Common myeloid progenitor, CD34-positive (primary cell): ENCODE measurements at regions not wholly inside any gene's neighbourhood (a gene's known extent, or its start where the extent isn't known, plus 50 kb on each side); places are given as distances from the start of the nearest gene placed in this dataset.
"Not testable (repeated sequence)": the region's sequence is repeated elsewhere in the genome, so short reads cannot be mapped to it uniquely, and the experiment has no call there.

Experiments used
- CTCF ChIA-PET: fragments of 350-600 bp; sonication (Branson Sonifier 250); formaldehyde crosslinking; loops from one replicate; lab custom pipeline; 2021; ENCODE audit warnings: antibody characterized with exemption; lab: Charles Lee
- POLR2A ChIA-PET: fragments of 350-600 bp; sonication (Branson Sonifier 250); formaldehyde crosslinking; loops from one replicate; lab custom pipeline; 2021; ENCODE audit warnings: antibody characterized with exemption; lab: Charles Lee
- DNase-seq, 3 donors: peaks; one replicate each; pipeline versions ENCODE4 v3.0.0 to v3.0.0-alpha.2; 2013
- H3K27ac ChIP-seq, 2 experiments: 1 replicate in 1 of 2; 2 replicates in 1 of 2; pipeline ENCODE4 v1.7.0; 2013; ENCODE audit warnings: inconsistent platforms in 2 of 2, low read length in 2 of 2, mild to moderate bottlenecking in 2 of 2, low read depth in 1 of 2, moderate library complexity in 1 of 2; ENCODE audit not compliant: severe bottlenecking in 2 of 2, insufficient read depth in 1 of 2, poor library complexity in 1 of 2
- H3K27me3 ChIP-seq, 5 experiments: replicated peaks in 2 of 5; 1 replicate in 3 of 5; 2 replicates in 2 of 5; pipeline versions ENCODE4 v1.6.1 to v1.7.0; 2013; ENCODE audit warnings: low read length in 4 of 5, mild to moderate bottlenecking in 2 of 5, moderate library complexity in 2 of 5, inconsistent platforms in 1 of 5; ENCODE audit not compliant: insufficient read depth in 5 of 5, control insufficient read depth in 4 of 5
- H3K36me3 ChIP-seq, 4 experiments: 1 replicate in 2 of 4; 2 replicates in 2 of 4; pipeline versions ENCODE4 v1.6.1 to v1.7.0; 2013; ENCODE audit warnings: low read length in 3 of 4, control low read depth in 1 of 4, mild to moderate bottlenecking in 1 of 4; ENCODE audit not compliant: control insufficient read depth in 4 of 4, insufficient read depth in 4 of 4
- H3K4me1 ChIP-seq, 4 experiments: 1 replicate in 3 of 4; 2 replicates in 1 of 4; pipeline versions ENCODE4 v1.6.1 to v1.7.1; 2013; ENCODE audit warnings: low read length in 3 of 4, mild to moderate bottlenecking in 3 of 4, control low read depth in 1 of 4, inconsistent platforms in 1 of 4, moderate library complexity in 1 of 4; ENCODE audit not compliant: control insufficient read depth in 4 of 4, insufficient read depth in 4 of 4; ENCODE audit errors: control extremely low read depth in 1 of 4
- H3K4me3 ChIP-seq, 7 experiments: 1 replicate in 4 of 7; 2 replicates in 3 of 7; pipeline versions ENCODE4 v1.5.1 to v1.7.0; 2013; ENCODE audit warnings: mild to moderate bottlenecking in 7 of 7, low read length in 6 of 7, moderate library complexity in 6 of 7, inconsistent platforms in 2 of 7, low read depth in 2 of 7, control low read depth in 1 of 7; ENCODE audit not compliant: insufficient read depth in 4 of 7, control insufficient read depth in 1 of 7; ENCODE audit errors: extremely low read depth in 1 of 7
- H3K9me3 ChIP-seq, 5 experiments: 1 replicate in 4 of 5; 2 replicates in 1 of 5; pipeline versions ENCODE4 v1.6.1 to v1.7.1; 2013; ENCODE audit warnings: low read length in 4 of 5, mild to moderate bottlenecking in 2 of 5, inconsistent platforms in 1 of 5, low read depth in 1 of 5, moderate library complexity in 1 of 5; ENCODE audit not compliant: control insufficient read depth in 4 of 5, insufficient read depth in 2 of 5; ENCODE audit errors: control extremely low read depth in 1 of 5
- WGBS: methylation state at CpG from one replicate; pipeline ENCODE4 v1.1.5; 2013; ENCODE audit not compliant: insufficient coverage; 5-methylcytosine and 5-hydroxymethylcytosine counted together

GRCh38 chr20:20793591-20793990 is 81.1 kb upstream of the RALGAPA2 start:
- Histone ChIP-seq H3K27ac (no peak overlapping the region), H3K4me1 (no peaks in the 10 kb centered on the region), H3K9me3 (no peaks in the 10 kb centered on the region), H3K4me3 (no peak overlapping the region), H3K36me3 (no peaks in the 10 kb centered on the region), H3K27me3 (peaks cover 0 to 1% (median 0%) of the 10 kb centered on the region in 5 experiments)
- ChIA-PET CTCF (no interaction called here), POLR2A (interaction anchor here (1.6 kb wide), 1 partner anchor 13 kb away, joined by 3 read pairs; no protein-coding TSS in a partner anchor)
- DNase-seq, result no peak
- WGBS, result 72% methylated on average over 2 of the region's 2 CpGs

GRCh38 chr20:20791664-20792568 is 79.5 kb upstream of the RALGAPA2 start:
- 90% methylated on average over 8 of the region's 14 CpGs for WGBS
- no peaks in the 10 kb centered on the region for H3K36me3 ChIP-seq
- no peaks in the 10 kb centered on the region for H3K4me1 ChIP-seq
- DNase-seq, result no peak
- peaks cover 0 to 9% (median 3%) of the 10 kb centered on the region in 5 experiments for H3K9me3 ChIP-seq
- peaks cover 0 to 1% (median 0%) of the 10 kb centered on the region in 5 experiments for H3K27me3 ChIP-seq
- CTCF ChIA-PET, result no interaction called here
- no peak overlapping the region for H3K27ac ChIP-seq
- H3K4me3 ChIP-seq, result no peak overlapping the region
- POLR2A ChIA-PET, result interaction anchor here (1.6 kb wide), 1 partner anchor 11 kb away, joined by 3 read pairs; no protein-coding TSS in a partner anchor

- Histone ChIP-seq H3K36me3 (no peaks in the 10 kb centered on the region), H3K9me3 (peaks cover 0 to 13% (median 4%) of the 10 kb centered on the region in 5 experiments), H3K4me3 (no peak overlapping the region), H3K27ac (no peak overlapping the region), H3K27me3 (no peaks in the 10 kb centered on the region), H3K4me1 (peaks cover 4 to 20% (median 7%) of the 10 kb centered on the region in 4 experiments)
- DNase-seq, result no peak
- CTCF ChIA-PET, result interaction anchor here (1.1 to 1.3 kb wide), 2 partner anchors 14 to 113 kb away, joined by 3 to 4 read pairs; no protein-coding TSS in a partner anchor
- WGBS, result 80% methylated on average over 1 of the region's 4 CpGs
- POLR2A ChIA-PET, result no interaction called here
Measured at GRCh38 chr20:20788308-20788707, 75.9 kb upstream of the RALGAPA2 start.

- Histone ChIP-seq H3K4me1 (peaks cover 4 to 38% (median 11%) of the 10 kb centered on the region in 4 experiments), H3K4me3 (no peak overlapping the region), H3K9me3 (peaks cover 0 to 13% (median 4%) of the 10 kb centered on the region in 5 experiments), H3K27me3 (no peaks in the 10 kb centered on the region), H3K36me3 (no peaks in the 10 kb centered on the region), H3K27ac (no peak overlapping the region)
- WGBS, result no CpG with 5 or more reads among the region's 2 CpGs
- POLR2A ChIA-PET, result no interaction called here
- DNase-seq, result peak; percentile 45 to 89 (median 83)
- CTCF ChIA-PET, result interaction anchor here (1.2 kb wide), 1 partner anchor 24 kb away, joined by 3 read pairs; no protein-coding TSS in a partner anchor
Measured at GRCh38 chr20:20786428-20786827, 74.0 kb upstream of the RALGAPA2 start.

- DNase-seq, result no peak
- no peaks in the 10 kb centered on the region for H3K27me3 ChIP-seq
- peak overlapping the region in 1 of 7 experiments; percentile 30 for H3K4me3 ChIP-seq
- peaks cover 0 to 13% (median 4%) of the 10 kb centered on the region in 5 experiments for H3K9me3 ChIP-seq
- POLR2A ChIA-PET, result no interaction called here
- peaks cover 4 to 50% (median 22%) of the 10 kb centered on the region in 4 experiments for H3K4me1 ChIP-seq
- CTCF ChIA-PET, result interaction anchor here (0.8 kb wide), 1 partner anchor 10 kb away, joined by 3 read pairs; no protein-coding TSS in a partner anchor
- no peak overlapping the region for H3K27ac ChIP-seq
- 58% methylated on average over 2 of the region's 2 CpGs for WGBS
- H3K36me3 ChIP-seq, result no peaks in the 10 kb centered on the region
Measured at GRCh38 chr20:20785226-20785625, 72.8 kb upstream of the RALGAPA2 start.

- Histone ChIP-seq H3K4me1 (peaks cover 4 to 57% (median 27%) of the 10 kb centered on the region in 4 experiments), H3K9me3 (peaks cover 0 to 13% (median 4%) of the 10 kb centered on the region in 5 experiments)
- POLR2A ChIA-PET, H3K36me3 ChIP-seq, H3K4me3 ChIP-seq, DNase-seq, H3K27ac ChIP-seq, H3K27me3 ChIP-seq: not testable (repeated sequence)
- CTCF ChIA-PET, result interaction anchor here (0.9 to 1.4 kb wide), 3 partner anchors 36 to 124 kb away, joined by 3 to 4 read pairs (median 3); no protein-coding TSS in a partner anchor
- WGBS, result 86% methylated on average over 1 of the region's 4 CpGs
Measured at GRCh38 chr20:20784450-20784849, 72.0 kb upstream of the RALGAPA2 start.
